H1 (cell line): ENCODE measurements at regions not wholly inside any gene's neighbourhood (a gene's known extent, or its start where the extent isn't known, plus 50 kb on each side); places are given as distances from the start of the nearest gene placed in this dataset.

ENCODE experiments used
- CTCF ChIA-PET: fragments of 300-600 bp; sonication (Branson Sonifier 250); formaldehyde crosslinking; loops from one replicate; lab custom pipeline; 2021; ENCODE audit not compliant: partially characterized antibody; lab: Charles Lee
- POLR2A ChIA-PET: fragments of 300-600 bp; sonication (Branson Sonifier 250); formaldehyde crosslinking; loops from one replicate; lab custom pipeline; 2021; ENCODE audit warnings: inconsistent platforms; ENCODE audit not compliant: partially characterized antibody; lab: Charles Lee
- DNase-seq, 2 experiments: peaks; one replicate each; pipeline versions ENCODE4 v3.0.0 to v3.0.0-alpha.2; 2010 to 2022; ENCODE audit warnings: low spot score in 2 of 2, low read depth in 1 of 2, mixed read lengths in 1 of 2
- FAIRE-seq: peaks from 2 replicates; lab custom pipeline; 2011; peaks lifted over from hg19 to GRCh38; lab: Jason Lieb, UNC
- H2AFZ ChIP-seq: 2 replicates; pipeline ENCODE4 v1.8.1; 2012; ENCODE audit warnings: low read length, inconsistent platforms
- H2AK5ac ChIP-seq: 2 replicates; pipeline ENCODE4 v1.6.1; 2013; ENCODE audit warnings: low read depth, low read length
- H2BK120ac ChIP-seq: replicated peaks from 2 replicates; pipeline ENCODE3; 2013; ENCODE audit warnings: low read depth, low read length, inconsistent platforms
- H2BK12ac ChIP-seq: 2 replicates; pipeline ENCODE4 v1.6.1; 2013; ENCODE audit warnings: low read depth, low read length
- H2BK15ac ChIP-seq: 2 replicates; pipeline ENCODE4 v1.6.1; 2013; ENCODE audit warnings: low read length
- H2BK20ac ChIP-seq: 2 replicates; pipeline ENCODE4 v1.6.1; 2013; ENCODE audit warnings: low read length
- H2BK5ac ChIP-seq: 2 replicates; pipeline ENCODE4 v1.6.1; 2013; ENCODE audit warnings: low read depth, low read length
- H3K14ac ChIP-seq: 2 replicates; pipeline ENCODE4 v1.6.1; 2013; ENCODE audit warnings: inconsistent platforms; ENCODE audit not compliant: insufficient read length
- H3K18ac ChIP-seq: 2 replicates; pipeline ENCODE4 v1.6.1; 2013; ENCODE audit warnings: low read length; ENCODE audit errors: extremely low read depth
- H3K23ac ChIP-seq: 2 replicates; pipeline ENCODE4 v1.6.1; 2013; ENCODE audit warnings: inconsistent platforms; ENCODE audit not compliant: insufficient read length
- H3K23me2 ChIP-seq: 2 replicates; pipeline ENCODE4 v1.6.1; 2013; ENCODE audit warnings: low read depth, low read length
- H3K27ac ChIP-seq: 2 replicates; pipeline ENCODE4 v1.6.1; 2011; ENCODE audit warnings: low read depth, low read length, inconsistent platforms
- H3K27me3 ChIP-seq, 4 experiments: replicated peaks in 1 of 4; 1 replicate in 1 of 4; 2 replicates in 3 of 4; pipeline versions ENCODE4 v1.6.1 to v1.8.1; 2011 to 2013; ENCODE audit warnings: low read length in 3 of 4, mild to moderate bottlenecking in 3 of 4, inconsistent platforms in 2 of 4, mixed read lengths in 2 of 4, moderate library complexity in 1 of 4; ENCODE audit not compliant: control insufficient read depth in 3 of 4, insufficient read depth in 3 of 4; ENCODE audit errors: extremely low read depth in 1 of 4
- H3K36me3 ChIP-seq, 4 experiments: 2 replicates each; pipeline versions ENCODE4 v1.6.1 to v1.8.1; 2011 to 2013; ENCODE audit warnings: mild to moderate bottlenecking in 4 of 4, low read length in 3 of 4, moderate library complexity in 2 of 4, control low read depth in 1 of 4, inconsistent platforms in 1 of 4; ENCODE audit not compliant: insufficient read depth in 4 of 4, control insufficient read depth in 2 of 4
- H3K4ac ChIP-seq: replicated peaks from 2 replicates; pipeline ENCODE3; 2013; ENCODE audit warnings: low read length, low read depth, mixed read lengths, inconsistent platforms; ENCODE audit not compliant: insufficient read length
- H3K4me1 ChIP-seq, 4 experiments: replicated peaks in 1 of 4; 1 replicate in 1 of 4; 2 replicates in 3 of 4; pipeline versions ENCODE4 v1.6.1 to v1.8.1; 2011 to 2013; ENCODE audit warnings: low read length in 3 of 4, inconsistent platforms in 2 of 4, mixed read lengths in 1 of 4; ENCODE audit not compliant: insufficient read depth in 4 of 4, control insufficient read depth in 3 of 4
- H3K4me2 ChIP-seq, 2 experiments: 2 replicates each; pipeline versions ENCODE4 v1.6.1 to v1.8.1; 2011 to 2013; ENCODE audit warnings: low read depth in 2 of 2, low read length in 2 of 2, control low read depth in 1 of 2, inconsistent platforms in 1 of 2, mild to moderate bottlenecking in 1 of 2; ENCODE audit not compliant: insufficient read depth in 1 of 2
- H3K4me3 ChIP-seq, 4 experiments: fragments of 200-600, 300-600 bp in 1 of 4; sonication (generic), shearing (Covaris generic), sonication (Bioruptor Twin) in 1 of 4; 2 replicates each; pipeline versions ENCODE4 v1.5.1 to v1.8.1; 2011 to 2016; ENCODE audit warnings: low read length in 4 of 4, low read depth in 3 of 4, control low read depth in 2 of 4, inconsistent platforms in 2 of 4, mild to moderate bottlenecking in 2 of 4, mixed read lengths in 1 of 4, moderate library complexity in 1 of 4; ENCODE audit not compliant: insufficient read depth in 2 of 4; ENCODE audit errors: extremely low read depth in 1 of 4
- H3K56ac ChIP-seq: replicated peaks from 2 replicates; pipeline ENCODE3; 2013; ENCODE audit warnings: low read depth, mild to moderate bottlenecking, mixed read lengths, low read length, inconsistent platforms; ENCODE audit not compliant: insufficient read length
- H3K79me1 ChIP-seq: 2 replicates; pipeline ENCODE4 v1.6.1; 2013; ENCODE audit warnings: low read depth, low read length, control low read depth
- H3K79me2 ChIP-seq, 2 experiments: 2 replicates each; pipeline versions ENCODE4 v1.6.1 to v1.8.1; 2012 to 2013; ENCODE audit warnings: low read length in 2 of 2, mild to moderate bottlenecking in 2 of 2, inconsistent platforms in 1 of 2; ENCODE audit not compliant: insufficient read depth in 2 of 2, control insufficient read depth in 1 of 2
- H3K9ac ChIP-seq, 4 experiments: replicated peaks in 1 of 4; 1 replicate in 1 of 4; 2 replicates in 3 of 4; pipeline versions ENCODE4 v1.6.1 to v1.8.1; 2011 to 2013; ENCODE audit warnings: low read depth in 3 of 4, low read length in 3 of 4, control low read depth in 2 of 4, mild to moderate bottlenecking in 2 of 4, moderate library complexity in 2 of 4, inconsistent platforms in 1 of 4; ENCODE audit errors: extremely low read depth in 1 of 4
- H3K9me3 ChIP-seq, 2 experiments: 2 replicates each; pipeline versions ENCODE4 v1.6.1 to v1.8.1; 2012 to 2013; ENCODE audit warnings: mild to moderate bottlenecking in 2 of 2, moderate library complexity in 2 of 2, control low read depth in 1 of 2, inconsistent platforms in 1 of 2, low read depth in 1 of 2, low read length in 1 of 2, mixed read lengths in 1 of 2; ENCODE audit not compliant: insufficient read depth in 2 of 2
- H4K20me1 ChIP-seq, 2 experiments: replicated peaks in 1 of 2; 2 replicates each; pipeline versions ENCODE3 to v1.8.1; 2011 to 2013; ENCODE audit warnings: inconsistent platforms in 2 of 2, low read length in 2 of 2, mild to moderate bottlenecking in 1 of 2; ENCODE audit not compliant: insufficient read depth in 2 of 2, control insufficient read depth in 1 of 2
- H4K5ac ChIP-seq: 2 replicates; pipeline ENCODE4 v1.6.1; 2013; ENCODE audit warnings: low read length, low read depth, mixed read lengths, inconsistent platforms; ENCODE audit not compliant: insufficient read length
- H4K8ac ChIP-seq: 2 replicates; pipeline ENCODE4 v1.8.0; 2013; ENCODE audit warnings: mild to moderate bottlenecking, moderate library complexity, low read length, inconsistent platforms; ENCODE audit not compliant: insufficient read depth; ENCODE audit errors: extremely low read depth
- H4K91ac ChIP-seq: replicated peaks from 2 replicates; pipeline ENCODE3; 2013; ENCODE audit warnings: low read length, mixed read lengths, inconsistent platforms; ENCODE audit not compliant: insufficient read length
- CEBPB ChIP-seq: IDR thresholded peaks from 2 replicates; pipeline ENCODE4 v1.6.1; 2012; ENCODE audit warnings: low read depth, low read length
- HDAC6 ChIP-seq: IDR thresholded peaks from one replicate; pipeline ENCODE4 v1.7.1; 2012; ENCODE audit warnings: low read depth, mild to moderate bottlenecking, inconsistent platforms, low read length, moderate library complexity
- RXRA ChIP-seq: IDR thresholded peaks from 2 replicates; pipeline ENCODE4 v1.6.1; 2011; ENCODE audit warnings: low read depth, mild to moderate bottlenecking, low read length, moderate library complexity; ENCODE audit not compliant: insufficient read depth
- SIRT6 ChIP-seq: IDR thresholded peaks from one replicate; pipeline ENCODE4 v1.7.1; 2012; ENCODE audit warnings: low read length, inconsistent platforms
- TAF7 ChIP-seq: optimal IDR thresholded peaks from 2 replicates; pipeline ENCODE3; 2011; ENCODE audit warnings: low read depth, mild to moderate bottlenecking, inconsistent platforms, low read length, moderate library complexity, borderline replicate concordance
- WGBS, 2 experiments: shearing (Covaris generic) in 1 of 2; methylation state at CpG; one replicate each; pipeline versions ENCODE4 v1.1.6 to v1.1.7; 2013 to 2015; ENCODE audit warnings: low lambda C conversion rate in 2 of 2, mixed read lengths in 2 of 2, inconsistent platforms in 1 of 2, low coverage in 1 of 2, missing lambda C conversion rate in 1 of 2; ENCODE audit not compliant: insufficient replicate concordance in 2 of 2, insufficient coverage in 1 of 2, insufficient read length in 1 of 2; ENCODE audit errors: extremely low coverage in 1 of 2, missing lambda C conversion rate in 1 of 2; 5-methylcytosine and 5-hydroxymethylcytosine counted together

DNA sequence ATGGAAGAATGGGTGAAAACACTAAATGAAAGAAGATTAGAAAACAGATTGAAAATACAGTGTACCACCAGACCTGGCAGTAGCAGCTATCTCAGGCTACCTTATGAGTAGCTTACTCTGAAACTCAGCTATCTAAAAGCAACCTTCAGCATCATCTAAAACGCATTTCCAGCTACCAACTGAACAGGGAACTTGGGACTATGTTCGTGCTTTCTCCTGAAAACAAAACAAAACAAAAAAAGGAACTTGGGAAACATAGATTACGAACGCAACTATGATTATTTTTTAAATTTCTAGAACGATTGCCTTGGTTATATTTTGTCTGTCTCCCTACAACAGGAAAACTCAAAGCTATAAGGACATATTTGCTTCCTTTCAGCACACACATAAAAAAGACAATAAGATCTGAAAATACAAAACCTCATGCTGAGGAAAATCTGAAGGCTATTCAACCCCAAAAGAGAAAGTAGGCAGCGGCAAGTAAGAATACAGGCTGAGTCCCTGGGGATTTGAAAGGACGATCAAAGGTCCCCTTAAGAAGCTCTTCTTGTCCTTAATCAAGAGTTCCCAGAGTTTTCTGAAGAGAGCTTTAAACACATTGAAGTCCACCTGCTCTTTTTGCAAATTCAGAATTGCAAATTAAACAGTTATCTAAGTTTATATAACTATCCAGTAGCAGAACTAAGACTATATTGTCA lies 53.4 kb downstream of the OR2K2 start:
- Histone ChIP-seq H4K8ac (no peak overlapping the region), H2BK5ac (no peak overlapping the region), H3K4me3 (no peak overlapping the region), H3K36me3 (no peaks in the 10 kb centered on the region), H2BK20ac (no peak overlapping the region), H3K23me2 (no peaks in the 10 kb centered on the region), H3K14ac (no peak overlapping the region), H3K27me3 (no peaks in the 10 kb centered on the region), H3K18ac (no peak overlapping the region), H2BK120ac (no peak overlapping the region), H3K9ac (no peak overlapping the region), H3K4me2 (no peak overlapping the region), H3K23ac (no peak overlapping the region), H4K20me1 (no peaks in the 10 kb centered on the region), H3K27ac (no peak overlapping the region), H2AK5ac (no peak overlapping the region), H2BK15ac (no peak overlapping the region), H3K79me2 (no peaks in the 10 kb centered on the region), H2AFZ (no peak overlapping the region), H3K79me1 (no peaks in the 10 kb centered on the region), H3K9me3 (no peaks in the 10 kb centered on the region), H4K91ac (no peak overlapping the region), H2BK12ac (no peak overlapping the region), H4K5ac (no peak overlapping the region), H3K4ac (no peak overlapping the region), H3K4me1 (no peaks in the 10 kb centered on the region), H3K56ac (no peak overlapping the region)
- WGBS, 2 experiments, result 79% methylated on average over 7 of the region's 7 CpGs; no CpG with 5 or more reads in 1 of the 2 experiments
- DNase-seq (no peak), FAIRE-seq (no peak)
- TF ChIP-seq HDAC6 (no peak), SIRT6 (no peak), TAF7 (no peak), RXRA (no peak), CEBPB (no peak)
- ChIA-PET POLR2A (no interaction called here), CTCF (interaction anchor here (0.6 to 2.7 kb wide), 4 partner anchors 7 to 758 kb away, joined by 3 to 8 read pairs (median 4); no protein-coding TSS in a partner anchor)
